GM21737 (cell line): ENCODE measurements at regions not wholly inside any gene's neighbourhood (a gene's known extent, or its start where the extent isn't known, plus 50 kb on each side); places are given as distances from the start of the nearest gene placed in this dataset.

ENCODE experiments used
- ATAC-seq: cut with Tn5 transposase; IDR thresholded peaks from one replicate; pipeline ENCODE4 v1.9.1; 2021; ENCODE audit warnings: mild to moderate bottlenecking, moderate library complexity; ENCODE audit not compliant: unreplicated experiment

DNA sequence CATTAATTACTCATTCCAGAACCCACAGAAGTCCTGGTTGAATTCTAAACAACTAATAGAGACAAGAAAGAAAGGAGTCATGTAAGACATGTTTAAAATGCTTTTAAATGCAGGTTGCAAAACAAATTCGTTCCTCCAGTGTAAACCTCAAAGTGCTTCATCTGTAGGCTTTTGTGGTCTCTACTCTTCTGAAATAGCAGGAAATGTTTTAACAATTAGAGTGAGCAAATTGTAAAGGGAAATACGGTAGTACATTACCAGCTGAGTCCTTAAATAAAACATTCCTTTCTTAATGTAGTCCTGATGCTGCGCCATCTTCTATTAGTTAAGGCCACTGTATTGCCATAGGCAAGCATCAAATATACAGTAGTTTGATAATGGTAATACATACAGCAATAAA is 1934.2 kb upstream of the SEL1L start:
- ATAC-seq: no peak

DNA sequence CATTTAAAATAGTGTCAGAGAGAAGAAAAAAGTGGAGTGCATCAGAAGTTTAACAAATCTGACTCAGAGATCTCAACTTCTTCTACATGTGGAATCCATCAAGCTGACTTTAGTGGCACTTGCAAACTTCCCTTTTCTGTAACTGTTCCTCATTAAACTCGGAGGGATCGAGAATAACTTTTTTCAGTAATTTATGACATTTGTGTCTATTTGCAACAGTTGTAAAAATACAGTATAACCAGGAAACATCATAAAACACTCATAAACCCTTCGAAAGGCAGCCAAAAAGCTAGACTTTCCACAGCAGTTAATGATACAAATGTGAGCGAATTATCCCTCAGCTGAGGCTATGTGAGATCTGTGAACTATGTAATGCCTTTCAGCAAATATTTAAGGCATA is 1936.8 kb upstream of the SEL1L start:
- no peak for ATAC-seq

DNA sequence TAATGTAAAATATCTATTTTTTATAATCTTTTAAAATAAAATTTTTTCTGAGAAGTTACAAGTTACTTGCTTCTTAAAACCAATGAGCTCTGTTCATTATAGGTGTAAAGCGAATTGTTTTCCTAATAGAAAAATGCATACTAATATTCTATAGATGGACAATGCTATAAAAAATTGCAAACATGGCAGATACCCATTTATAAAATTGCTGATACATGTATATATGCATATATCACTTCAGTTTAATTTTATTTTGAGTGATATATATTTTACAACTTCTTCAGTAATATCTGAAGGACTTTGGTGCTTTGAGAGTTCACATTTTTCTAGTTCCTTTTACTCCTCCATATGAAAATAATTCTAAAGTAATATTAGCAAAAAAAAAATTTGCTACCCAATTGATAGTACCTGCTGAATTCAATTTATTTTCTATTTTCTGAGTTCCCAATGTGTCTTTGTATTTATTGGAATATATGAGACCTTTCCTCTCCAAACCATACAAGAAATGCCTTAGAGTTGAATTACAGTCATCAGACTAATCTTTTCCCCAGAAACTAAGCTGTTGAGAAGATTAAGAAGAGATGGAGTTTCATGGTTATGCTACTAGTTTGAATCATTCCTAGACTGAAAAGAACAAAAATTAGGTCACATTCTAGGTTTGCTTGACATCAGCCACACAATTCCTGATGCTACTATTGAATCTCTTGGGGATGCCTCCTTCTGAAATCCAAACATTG is 1937.5 kb upstream of the SEL1L start:
- no peak for ATAC-seq

DNA sequence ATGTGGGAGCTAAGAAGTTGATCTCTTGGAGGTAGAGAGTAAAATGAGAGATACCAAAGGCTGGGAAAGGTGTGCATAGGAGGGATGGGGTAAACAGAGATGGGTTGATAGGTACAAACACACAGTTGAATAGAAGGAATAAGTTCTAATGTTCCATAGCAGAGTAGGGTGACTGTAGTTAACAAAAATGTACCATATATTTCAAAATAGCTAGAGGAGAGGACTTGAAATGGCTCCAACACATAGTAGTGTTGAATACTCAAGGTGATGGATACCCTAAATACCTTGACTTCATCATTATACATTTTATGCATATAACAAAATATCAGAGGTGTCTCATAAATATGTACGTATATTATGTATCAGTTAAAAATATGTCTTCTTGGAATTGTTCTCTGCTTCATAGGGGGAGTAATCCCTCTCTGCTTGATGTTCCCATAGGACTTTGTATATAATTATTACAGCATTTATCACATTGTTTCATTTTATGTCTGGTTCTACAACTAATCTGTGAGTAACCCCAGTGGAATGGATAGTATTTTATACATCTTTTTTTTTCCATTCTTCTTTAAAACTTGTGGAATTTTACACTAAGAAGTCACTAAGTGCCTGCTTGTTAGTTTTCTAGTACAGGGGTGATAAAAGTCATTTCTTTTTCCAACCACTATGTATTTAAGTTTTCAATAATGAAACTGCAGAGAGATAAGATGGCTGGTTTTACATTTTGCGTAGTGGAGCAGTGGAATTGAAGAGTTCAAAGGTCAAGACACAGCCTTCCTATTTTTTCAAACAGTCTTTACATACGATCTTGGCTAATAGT is 1940.0 kb upstream of the SEL1L start:
- ATAC-seq: no peak

DNA sequence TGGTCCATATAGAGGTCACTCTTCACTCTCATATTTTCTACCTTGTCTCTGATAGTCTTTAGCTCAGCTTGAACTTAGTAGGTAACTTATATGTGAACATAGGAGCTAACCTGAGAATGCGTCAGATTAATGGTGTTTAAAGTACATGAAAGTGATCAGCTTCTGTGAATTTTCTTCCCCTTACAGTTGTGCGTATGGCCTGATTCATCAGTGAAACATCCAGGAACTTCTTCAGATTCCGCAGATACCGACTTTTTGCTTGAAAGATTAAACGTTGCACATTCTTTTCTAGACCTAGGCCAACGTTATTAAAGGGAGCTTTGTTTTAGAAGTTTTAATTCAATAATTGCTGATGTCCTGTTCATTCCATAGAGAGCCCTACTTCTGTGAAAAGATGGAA is 1945.1 kb upstream of the SEL1L start:
- ATAC-seq: no peak

DNA sequence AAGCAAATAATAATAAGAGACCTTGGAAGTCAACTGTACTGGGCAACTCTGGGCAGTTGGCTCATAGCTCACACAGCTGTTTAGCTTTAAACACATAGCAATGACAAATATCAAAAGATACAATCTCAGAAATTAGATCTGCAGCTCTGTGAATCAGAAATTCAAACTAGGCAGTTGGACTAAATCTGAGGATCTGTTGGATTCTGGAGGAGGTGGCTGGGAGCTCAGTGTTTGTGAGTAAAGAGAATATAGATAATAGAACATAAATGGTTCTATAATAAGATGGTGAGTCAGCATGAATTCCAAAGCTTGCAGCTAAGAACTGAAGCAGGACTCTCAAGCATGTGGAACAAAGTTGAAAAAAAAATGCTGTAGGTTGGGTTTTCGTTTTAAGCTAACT is 1949.4 kb upstream of the SEL1L start:
- ATAC-seq: no peak

DNA sequence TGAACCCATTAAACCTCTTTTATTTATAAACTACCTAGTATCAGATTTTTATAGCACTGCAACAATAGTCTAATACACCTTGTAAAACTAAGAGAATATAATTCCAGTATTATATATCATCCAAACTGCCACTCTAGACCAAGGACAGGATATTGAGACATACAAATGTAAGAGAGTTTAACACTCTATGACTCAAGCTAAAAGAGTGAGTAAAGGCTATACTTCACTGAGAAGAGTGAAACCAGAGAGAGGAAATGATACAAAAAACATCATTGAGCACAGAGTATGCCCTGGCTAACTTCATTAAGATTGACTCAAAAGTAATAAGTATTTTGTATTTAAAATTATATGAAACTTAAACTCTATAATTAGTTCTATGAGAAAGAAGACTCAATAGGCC is 1951.9 kb upstream of the SEL1L start:
- ATAC-seq: no peak

DNA sequence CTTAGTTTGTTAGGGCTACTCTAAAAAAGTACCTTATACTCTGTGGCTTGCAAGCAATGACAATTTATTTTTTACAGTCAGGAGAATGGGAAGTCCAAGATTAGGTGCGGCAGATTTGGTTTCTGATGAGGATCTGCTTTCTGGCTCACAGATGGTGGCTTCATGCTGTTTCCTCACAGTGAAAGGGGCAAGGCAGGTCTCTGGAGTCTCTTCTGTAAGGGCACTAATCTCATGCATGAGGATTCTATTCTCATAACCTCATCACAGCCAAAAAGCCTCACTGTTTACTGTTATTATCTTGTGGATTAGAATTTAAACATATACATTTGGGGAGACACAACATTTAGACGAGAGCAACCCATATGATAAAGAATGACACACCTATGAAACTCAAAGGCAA is 1957.4 kb upstream of the SEL1L start:
- ATAC-seq: no peak

DNA sequence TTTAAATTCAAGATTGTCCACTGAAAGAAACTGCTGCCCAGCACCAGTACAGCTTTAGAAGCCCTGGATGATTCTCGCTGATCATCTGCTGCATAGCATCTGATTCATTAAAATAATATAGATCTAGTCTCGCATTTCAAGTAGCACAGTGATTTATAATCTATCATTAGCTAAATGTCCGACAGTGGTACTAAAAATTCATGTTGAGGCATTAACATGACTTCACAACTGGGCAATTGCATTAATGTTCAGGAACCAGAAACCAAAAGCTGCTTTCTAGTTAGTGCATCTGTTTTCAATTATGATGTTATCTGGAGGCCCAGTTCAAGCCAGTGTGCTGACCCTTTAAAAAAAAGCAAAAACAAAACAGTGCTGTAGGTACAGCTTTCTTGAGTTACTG is 1987.2 kb upstream of the SEL1L start:
- no peak for ATAC-seq

DNA sequence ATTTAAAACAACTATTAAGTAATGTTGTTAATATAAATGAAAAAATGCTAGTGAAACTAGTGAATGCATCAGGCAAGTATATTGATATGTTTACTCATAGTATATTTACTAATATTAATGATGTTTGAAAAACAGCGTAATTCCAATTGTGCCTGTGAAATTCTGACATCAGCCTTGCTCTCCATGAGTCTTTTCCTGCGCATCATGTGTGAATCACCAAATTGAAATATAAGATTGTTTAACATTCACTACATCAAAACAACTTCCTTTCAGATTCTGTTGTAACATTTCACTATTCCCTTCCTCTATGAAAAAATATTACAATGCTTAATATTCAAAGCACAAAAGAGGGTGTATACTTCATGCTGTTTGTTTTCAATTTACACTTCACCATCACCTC is 1995.9 kb upstream of the SEL1L start:
- no peak for ATAC-seq

DNA sequence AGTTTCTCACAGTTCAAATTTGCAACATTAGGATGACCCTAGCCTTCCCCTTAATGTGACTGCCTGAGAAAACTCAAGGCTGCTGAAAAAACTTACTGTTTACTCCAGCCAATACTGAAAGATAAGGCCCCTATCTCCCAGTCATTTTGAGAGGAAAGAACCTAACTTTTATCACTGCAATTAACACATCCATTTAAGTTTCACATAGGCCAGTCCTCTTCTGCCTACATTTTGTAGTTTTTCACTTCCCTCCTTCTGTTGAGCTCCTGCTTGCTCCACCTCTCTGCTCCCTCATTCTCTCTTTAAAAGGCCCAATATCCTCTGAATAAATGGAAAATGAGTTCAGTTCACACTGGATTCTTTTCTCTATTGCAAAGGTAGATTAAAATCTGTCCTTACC is 1996.2 kb upstream of the FLRT2 start:
- ATAC-seq: no peak

DNA sequence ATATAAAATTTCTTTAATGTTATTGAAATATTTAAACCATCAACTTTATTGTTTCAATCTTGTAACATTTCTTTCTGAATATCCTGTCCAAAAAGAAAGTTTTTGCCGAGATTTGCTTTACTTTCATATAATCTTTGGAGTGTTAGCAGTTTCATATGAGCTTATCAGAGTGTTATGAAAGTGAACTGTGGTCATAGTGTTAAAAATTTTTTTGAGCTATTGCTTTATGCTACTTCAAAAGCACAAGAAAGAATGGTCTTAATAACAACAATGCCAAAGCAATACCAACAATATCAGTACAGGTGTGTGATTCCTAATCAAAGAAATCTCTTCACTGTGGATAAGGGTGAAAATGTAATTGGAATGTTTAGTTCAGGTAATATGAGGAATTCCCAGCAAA is 1994.9 kb upstream of the FLRT2 start:
- ATAC-seq: no peak

DNA sequence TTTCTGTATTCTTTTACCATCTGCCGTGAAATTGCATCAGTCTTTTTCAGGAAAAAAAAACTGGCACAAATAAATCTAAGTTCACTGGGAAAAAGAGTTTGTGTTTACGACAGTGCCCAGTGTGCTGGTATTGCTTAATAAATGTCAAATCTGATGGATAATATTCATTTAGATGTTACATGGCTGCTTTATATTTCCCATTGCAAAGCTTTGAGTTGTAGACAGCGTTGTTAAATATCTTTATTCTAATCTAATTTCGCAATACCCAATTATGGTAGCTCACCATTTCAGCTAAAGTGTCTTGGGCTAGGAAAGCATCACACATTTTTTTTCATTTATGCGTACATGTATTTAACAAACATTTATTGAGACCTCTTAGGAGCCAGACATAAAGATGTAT is 1994.5 kb upstream of the FLRT2 start:
- no peak for ATAC-seq

DNA sequence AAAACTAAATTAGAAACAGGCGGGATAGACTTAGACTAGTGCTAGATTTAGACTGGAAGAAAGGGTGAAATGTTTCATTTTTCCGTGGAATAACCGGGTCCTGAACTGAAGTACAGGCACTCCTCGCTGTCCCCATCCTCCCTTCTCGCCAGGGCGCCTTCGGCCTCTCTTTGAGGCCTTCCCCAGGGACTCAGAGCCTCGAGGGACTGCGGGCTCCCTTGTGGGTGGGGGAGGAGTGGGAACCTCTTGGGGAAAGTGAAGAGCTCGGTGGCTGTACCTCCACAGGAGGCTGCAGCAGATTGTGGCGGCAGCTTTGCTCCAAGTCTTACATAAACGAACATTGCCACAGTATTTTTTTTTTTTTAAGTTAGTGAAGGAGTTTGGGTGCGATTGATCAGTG is 1988.8 kb upstream of the FLRT2 start:
- ATAC-seq: no peak

DNA sequence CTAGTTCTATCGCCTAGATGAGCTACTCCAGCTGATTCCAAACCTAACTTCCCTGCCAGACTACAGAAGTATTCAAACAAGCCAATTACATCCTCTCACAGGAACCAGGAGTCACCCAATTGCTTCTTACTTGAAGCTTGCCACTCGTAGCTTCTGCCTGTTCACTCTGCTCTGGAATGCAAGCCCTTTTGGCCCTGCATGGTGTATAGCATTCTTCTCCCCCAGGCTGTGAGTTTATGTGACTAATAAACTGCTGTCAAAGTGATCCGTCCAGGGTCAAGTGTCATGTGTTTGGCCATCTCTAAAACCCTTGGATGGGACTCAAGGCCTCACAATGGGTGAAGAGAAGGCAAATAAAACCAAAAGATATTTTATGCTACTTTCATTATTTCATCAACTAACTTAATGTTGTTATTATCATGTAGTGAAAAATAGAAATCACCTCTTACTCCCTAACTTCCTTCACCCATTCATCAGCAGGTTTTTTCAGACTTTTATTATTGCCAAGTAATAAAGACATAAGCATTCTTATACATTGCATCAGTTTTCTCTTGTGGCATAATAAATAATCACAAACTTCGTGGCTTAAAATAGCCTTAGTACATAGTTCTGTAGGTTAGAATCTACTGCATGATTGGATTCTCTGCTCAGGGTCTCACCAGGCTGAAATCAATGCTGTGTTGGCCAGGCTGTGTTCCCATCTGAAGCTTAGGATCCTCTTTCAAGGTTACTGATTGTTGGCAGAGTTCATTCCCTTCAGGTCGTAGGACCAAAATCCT is 1981.7 kb upstream of the FLRT2 start:
- ATAC-seq: no peak

DNA sequence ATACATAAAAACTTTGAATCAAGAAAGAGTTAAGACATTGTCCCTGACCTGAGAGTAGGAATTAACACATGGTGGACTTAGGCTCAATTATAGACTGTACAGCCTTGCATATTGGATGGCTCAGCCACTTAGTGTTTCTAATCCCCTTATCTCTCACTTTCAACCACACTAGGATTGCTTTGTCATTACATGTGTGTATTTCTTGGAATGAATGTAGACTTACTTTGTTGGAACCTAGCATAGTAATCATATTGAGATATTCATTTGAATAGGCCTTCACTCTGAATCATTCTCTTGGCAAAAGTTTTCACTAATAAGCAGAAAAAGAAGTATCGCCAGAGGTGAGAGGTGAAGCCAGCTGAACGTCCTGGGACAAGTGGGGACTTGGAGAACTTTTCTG is 1973.9 kb upstream of the FLRT2 start:
- ATAC-seq: no peak

DNA sequence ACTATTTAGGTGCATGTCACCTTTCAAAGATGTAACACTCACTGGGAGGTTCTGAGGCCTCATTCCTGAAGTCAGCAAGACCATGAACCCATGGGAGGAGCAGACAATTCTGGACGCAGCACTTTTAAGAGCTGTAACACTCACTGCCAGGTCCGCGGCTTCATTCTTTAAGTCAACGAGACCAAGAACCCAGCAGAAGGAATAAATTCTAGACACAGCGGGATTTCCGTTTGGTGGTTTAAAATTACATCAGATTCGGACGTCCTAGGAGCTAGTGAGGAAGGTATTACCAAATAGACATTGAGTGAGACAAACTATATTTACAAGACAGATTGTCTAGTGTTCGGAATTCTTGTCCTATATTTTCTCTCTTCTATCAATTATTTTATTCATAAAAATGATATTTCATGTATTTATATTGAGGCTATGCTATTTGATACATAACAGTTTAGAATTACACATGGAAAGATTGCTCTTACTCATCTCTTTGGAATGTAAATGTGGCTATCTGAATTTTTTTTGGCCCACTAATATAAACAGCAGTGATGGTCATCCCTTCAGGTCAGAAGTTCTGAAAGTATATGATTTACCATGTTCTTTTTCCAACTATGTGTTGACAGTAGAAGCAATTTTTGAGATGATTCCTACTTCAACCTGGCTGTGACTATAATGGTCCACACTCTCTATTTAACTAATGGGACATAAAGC is 1973.0 kb upstream of the FLRT2 start:
- ATAC-seq: no peak

DNA sequence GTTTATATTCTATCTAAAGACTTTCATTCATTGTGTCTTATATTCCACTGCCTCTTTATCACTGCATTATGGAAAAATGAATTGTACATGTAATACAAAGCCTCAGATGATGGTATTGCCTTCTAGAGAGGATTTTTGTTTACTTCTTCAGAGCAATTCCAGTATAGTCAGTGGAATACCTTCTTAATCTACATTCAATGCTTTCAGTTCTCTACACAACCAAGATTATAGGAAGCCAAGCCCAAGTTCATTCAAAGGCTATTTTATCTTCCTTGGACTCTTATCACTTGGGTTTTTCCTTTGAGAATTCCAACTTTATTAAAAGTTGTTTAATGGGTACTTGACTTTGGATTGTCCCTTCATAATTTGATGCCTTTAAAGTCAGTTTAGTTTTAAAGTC is 1971.0 kb upstream of the FLRT2 start:
- no peak for ATAC-seq

DNA sequence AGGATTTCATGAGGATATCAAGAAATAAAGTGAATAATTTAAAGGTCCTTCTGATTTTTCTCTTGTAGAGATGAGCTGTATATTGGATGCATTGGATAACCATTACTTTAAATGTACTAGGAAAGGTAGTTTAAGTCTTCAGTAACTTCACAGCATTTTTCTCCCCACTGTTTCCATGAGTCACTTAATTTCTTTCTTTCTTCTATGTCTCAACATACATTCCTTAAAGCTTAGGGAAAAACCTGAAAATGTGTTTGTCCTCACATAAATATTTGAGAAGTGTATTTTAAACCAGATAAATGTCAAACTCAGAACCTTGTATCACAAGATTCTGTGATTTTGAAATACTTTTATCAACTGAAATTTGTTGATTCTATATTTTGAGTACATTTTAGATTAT is 1970.2 kb upstream of the FLRT2 start:
- no peak for ATAC-seq

DNA sequence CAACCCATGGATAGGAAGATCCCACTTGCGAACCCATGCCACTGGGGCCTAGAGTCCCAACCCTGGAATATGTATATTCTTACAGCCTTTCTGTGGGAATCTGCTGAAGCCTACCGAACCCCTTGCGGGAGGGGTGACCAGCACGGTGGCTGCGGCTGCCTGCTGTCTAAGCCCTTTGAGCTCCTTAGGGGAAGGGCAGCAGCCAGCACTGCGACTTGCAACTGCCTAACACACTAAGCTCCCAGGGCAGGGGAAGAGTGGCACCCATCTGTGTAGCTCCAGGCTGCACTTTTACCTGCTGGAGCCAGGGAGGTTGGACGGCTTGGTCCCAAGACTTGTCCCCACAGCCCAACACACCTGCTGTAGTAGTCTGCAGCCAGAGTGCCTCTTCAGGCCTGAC is 1968.7 kb upstream of the FLRT2 start:
- no peak for ATAC-seq

DNA sequence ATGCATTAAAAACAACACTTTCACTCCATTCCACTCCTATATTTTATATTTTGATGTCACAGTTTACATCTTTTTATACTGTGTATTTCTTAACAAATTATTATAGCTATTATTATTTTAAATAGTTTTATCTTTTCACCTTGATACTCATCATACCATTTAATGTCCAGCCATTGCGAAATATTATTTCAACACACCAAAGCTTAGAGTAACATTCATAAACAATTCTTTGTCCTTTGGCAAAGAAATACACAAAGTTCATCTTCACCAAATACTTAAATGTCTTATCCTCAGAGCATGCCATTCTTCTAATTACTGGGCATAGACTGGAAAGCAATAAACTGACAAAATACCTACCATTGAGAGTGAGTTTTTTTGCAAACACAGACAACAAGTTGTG is 1963.4 kb upstream of the FLRT2 start:
- no peak for ATAC-seq
